PFSK-1 (cell line): ENCODE measurements at regions not wholly inside any gene's neighbourhood (a gene's known extent, or its start where the extent isn't known, plus 50 kb on each side); places are given as distances from the start of the nearest gene placed in this dataset.

ENCODE experiments used
- FOXP2 ChIP-seq: optimal IDR thresholded peaks from 2 replicates; pipeline ENCODE3; 2011; ENCODE audit warnings: borderline replicate concordance, control low read depth, inconsistent platforms; ENCODE audit not compliant: insufficient read depth; ENCODE audit errors: extremely low read length, extremely low read depth
- POLR2AphosphoS5 ChIP-seq: IDR thresholded peaks from 2 replicates; pipeline ENCODE4 v1.6.1; 2012; ENCODE audit warnings: low read depth, mild to moderate bottlenecking, control low read depth, low read length, moderate library complexity
- REST ChIP-seq, 2 experiments: IDR thresholded peaks; 2 replicates each; pipeline versions ENCODE4 v1.6.1 to v1.8.0; 2011 to 2012; ENCODE audit warnings: low read depth in 2 of 2, low read length in 2 of 2, control low read depth in 1 of 2, inconsistent platforms in 1 of 2, mild to moderate bottlenecking in 1 of 2, moderate library complexity in 1 of 2; ENCODE audit not compliant: insufficient read depth in 1 of 2
- SIN3A ChIP-seq: IDR thresholded peaks from 2 replicates; pipeline ENCODE4 v1.6.1; 2012; ENCODE audit warnings: mild to moderate bottlenecking, low read length, moderate library complexity, borderline replicate concordance; ENCODE audit not compliant: insufficient read depth
- TAF1 ChIP-seq: IDR thresholded peaks from 2 replicates; pipeline ENCODE4 v1.6.1; 2012; ENCODE audit warnings: low read length, control low read depth, borderline replicate concordance; ENCODE audit not compliant: insufficient read depth

GRCh38 chr4:158043971-158044618 is 128.7 kb downstream of the GASK1B start:
- TF ChIP-seq POLR2AphosphoS5: no peak
- no peak for TF ChIP-seq SIN3A
- no peak for TF ChIP-seq REST (IDR thresholded peaks at IDR 0.05; ENCODE audit: insufficient read depth in 1 of 2, low read depth in 2 of 2, low read length in 2 of 2)
- TF ChIP-seq FOXP2: no peak
- no peak for TF ChIP-seq TAF1

GRCh38 chr4:158042591-158043030 is 130.2 kb downstream of the GASK1B start:
- TF ChIP-seq SIN3A: no peak
- no peak for TF ChIP-seq TAF1
- no peak for TF ChIP-seq FOXP2
- no peak for TF ChIP-seq REST (IDR thresholded peaks at IDR 0.05; ENCODE audit: insufficient read depth in 1 of 2, low read depth in 2 of 2, low read length in 2 of 2)
- TF ChIP-seq POLR2AphosphoS5: no peak

- no peak for TF ChIP-seq TAF1
- no peak for TF ChIP-seq FOXP2
- no peak for TF ChIP-seq REST (IDR thresholded peaks at IDR 0.05; ENCODE audit: insufficient read depth in 1 of 2, low read depth in 2 of 2, low read length in 2 of 2)
- no peak for TF ChIP-seq SIN3A
- no peak for TF ChIP-seq POLR2AphosphoS5
Measured at GRCh38 chr4:158038718-158039117, 134.1 kb downstream of the GASK1B start.

GRCh38 chr4:158036998-158037397 is 135.8 kb downstream of the GASK1B start:
- TF ChIP-seq SIN3A (no peak), TAF1 (no peak), FOXP2 (no peak), POLR2AphosphoS5 (no peak), REST (IDR thresholded peaks at IDR 0.05; ENCODE audit: insufficient read depth in 1 of 2, low read depth in 2 of 2, low read length in 2 of 2) (no peak)
